ENCODE measurements at regions not wholly inside any gene's neighbourhood (a gene's known extent, or its start where the extent isn't known, plus 50 kb on each side); places are given as distances from the start of the nearest gene placed in this dataset.

DNA sequence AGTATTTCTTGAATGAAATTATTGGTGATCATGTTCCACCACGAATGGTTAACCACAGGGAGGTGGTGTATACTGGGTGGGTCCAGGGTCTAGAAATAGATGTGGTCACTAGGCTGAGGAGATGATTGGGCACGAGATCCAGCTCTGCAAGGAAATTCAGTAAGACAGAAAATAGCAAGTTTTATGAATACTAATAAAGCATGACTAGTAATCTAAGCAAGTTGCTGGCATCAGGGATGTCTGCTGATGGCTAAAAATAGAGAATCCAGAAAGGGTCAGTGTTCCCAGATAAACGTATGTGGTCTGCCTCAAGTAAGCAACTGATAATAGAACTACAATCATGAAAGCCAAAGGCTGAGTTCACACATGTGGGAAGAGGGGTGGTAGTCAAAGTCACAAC, 108.3 kb upstream of the FRMD4B start (continued):
- TF ChIP-seq PBX2 (CRISPR knock-in tag; IDR thresholded peaks at IDR 0.05; ENCODE audit: low read depth) (no peak), PBX2 (tag; conservative IDR thresholded peaks at IDR 0.05; ENCODE audit: low read depth) (no peak), CREBBP (IDR thresholded peaks at IDR 0.05; ENCODE audit: low read depth, low read length) (no peak), CTBP1 (IDR thresholded peaks at IDR 0.05; ENCODE audit: borderline replicate concordance) (no peak), ZNF444 (CRISPR knock-in tag; IDR thresholded peaks at IDR 0.05) (no peak), TCFL5 (CRISPR knock-in tag; conservative IDR thresholded peaks at IDR 0.05) (no peak), ZNF668 (CRISPR knock-in tag; IDR thresholded peaks at IDR 0.05) (no peak), ZNF280A (IDR thresholded peaks at IDR 0.05; ENCODE audit: low read depth, partially characterized antibody) (no peak), FOXK2 (conservative IDR thresholded peaks at IDR 0.05 in 1 of 2, IDR thresholded peaks at IDR 0.05 in 1 of 2; ENCODE audit: low read depth in 2 of 2) (no peak), ZNF76 (CRISPR knock-in tag; IDR thresholded peaks at IDR 0.05; ENCODE audit: borderline replicate concordance) (no peak), ZNF766 (CRISPR knock-in tag; conservative IDR thresholded peaks at IDR 0.05) (no peak)
